HG03558 (cell line): ENCODE measurements at regions not wholly inside any gene's neighbourhood (a gene's known extent, or its start where the extent isn't known, plus 50 kb on each side); places are given as distances from the start of the nearest gene placed in this dataset.

Source experiments
- ATAC-seq: cut with Tn5 transposase; IDR thresholded peaks from one replicate; pipeline ENCODE4 v1.9.1; 2021; ENCODE audit warnings: moderate number of reproducible peaks; ENCODE audit not compliant: unreplicated experiment; ENCODE audit errors: extremely low read depth

- ATAC-seq, result no peak
These were observed 734.4 kb upstream of the ZEB2 start for GRCh38 chr2:145254291-145254690.

- no peak for ATAC-seq
These were observed 733.6 kb upstream of the ZEB2 start for GRCh38 chr2:145253492-145253891.

- no peak for ATAC-seq
These were observed 725.5 kb upstream of the ZEB2 start for GRCh38 chr2:145245268-145245870.

GRCh38 chr2:145235312-145235711 is 715.4 kb upstream of the ZEB2 start:
- no peak for ATAC-seq

- no peak for ATAC-seq
These were observed 710.6 kb upstream of the ZEB2 start for GRCh38 chr2:145230546-145230945.

GRCh38 chr2:145228506-145228905 is 708.6 kb upstream of the ZEB2 start:
- ATAC-seq, result no peak

GRCh38 chr2:145226901-145227300 is 707.0 kb upstream of the ZEB2 start:
- ATAC-seq, result no peak

GRCh38 chr2:145221516-145221915 is 701.6 kb upstream of the ZEB2 start:
- ATAC-seq, result no peak

GRCh38 chr2:145221032-145221431 is 701.1 kb upstream of the ZEB2 start:
- no peak for ATAC-seq

- ATAC-seq, result no peak
These were observed 700.6 kb upstream of the ZEB2 start for GRCh38 chr2:145220496-145220895.

GRCh38 chr2:145207884-145208283 is 688.0 kb upstream of the ZEB2 start:
- no peak for ATAC-seq

- no peak for ATAC-seq
These were observed 686.8 kb upstream of the ZEB2 start for GRCh38 chr2:145206496-145207281.

- no peak for ATAC-seq
These were observed 684.0 kb upstream of the ZEB2 start for GRCh38 chr2:145203891-145204290.

- ATAC-seq, result no peak
These were observed 680.1 kb upstream of the ZEB2 start for GRCh38 chr2:145199827-145200706.

- no peak for ATAC-seq
These were observed 679.1 kb upstream of the ZEB2 start for GRCh38 chr2:145199042-145199441.

- ATAC-seq, result no peak
These were observed 678.6 kb upstream of the ZEB2 start for GRCh38 chr2:145198555-145198954.

- ATAC-seq, result no peak
These were observed 678.0 kb upstream of the ZEB2 start for GRCh38 chr2:145197944-145198343.

- ATAC-seq, result no peak
These were observed 674.8 kb upstream of the ZEB2 start for GRCh38 chr2:145194673-145195072.

GRCh38 chr2:145190031-145190703 is 670.2 kb upstream of the ZEB2 start:
- no peak for ATAC-seq

GRCh38 chr2:145186303-145186702 is 666.4 kb upstream of the ZEB2 start:
- ATAC-seq, result no peak
